ENCODE measurements at regions not wholly inside any gene's neighbourhood (a gene's known extent, or its start where the extent isn't known, plus 50 kb on each side); places are given as distances from the start of the nearest gene placed in this dataset.

DNA sequence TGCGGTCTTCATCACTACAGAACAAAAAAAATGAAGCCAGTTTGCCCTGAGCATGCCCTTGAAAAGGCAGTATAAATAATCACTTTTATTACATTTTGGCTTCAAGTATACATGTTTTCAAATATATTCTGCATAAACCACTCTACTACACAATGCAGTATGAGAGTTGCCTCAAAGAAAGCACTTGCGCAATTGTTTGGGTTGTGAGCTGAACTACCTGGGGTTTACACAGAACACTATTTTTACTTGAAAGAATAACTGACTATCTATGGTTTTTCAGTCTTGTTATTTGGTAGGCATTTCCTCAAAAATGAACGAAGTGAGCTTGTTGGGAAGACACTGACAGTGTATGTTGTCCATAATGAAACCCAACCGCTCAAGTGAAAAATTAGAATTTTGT, 264.4 kb upstream of the KLF12 start:
- Histone ChIP-seq H3K4me3 (no peak overlapping the region), H3K27me3 (ENCODE audit: control insufficient read depth in 2 of 2, insufficient read depth in 2 of 2, low read length in 2 of 2) (no peaks in the 10 kb centered on the region), H3K9me1 (ENCODE audit: control insufficient read depth, insufficient read depth, low read length) (no peaks in the 10 kb centered on the region), H2AFZ (ENCODE audit: low read depth, low read length) (no peak overlapping the region), H3K9ac (ENCODE audit: insufficient read depth in 1 of 2, low read depth in 2 of 2, low read length in 2 of 2) (no peak overlapping the region), H3K36me3 (ENCODE audit: control insufficient read depth, insufficient read depth, low read length) (no peaks in the 10 kb centered on the region), H3K9me3 (replicated peaks; ENCODE audit: control insufficient read depth, insufficient read depth, low read depth, low read length) (no peaks in the 10 kb centered on the region), H3K79me2 (ENCODE audit: control insufficient read depth, insufficient read depth, low read length) (no peaks in the 10 kb centered on the region), H4K20me1 (replicated peaks; ENCODE audit: control insufficient read depth, insufficient read depth, low read length) (no peaks in the 10 kb centered on the region), H3K4me1 (replicated peaks in 1 of 2; ENCODE audit: control insufficient read depth in 2 of 2, insufficient read depth in 2 of 2, low read length in 2 of 2) (no peaks in the 10 kb centered on the region), H3K27ac (ENCODE audit: extremely low read depth, low read depth, low read length) (no peak overlapping the region), H3K4me2 (ENCODE audit: insufficient read depth, low read length) (no peak overlapping the region)
- DNase-seq (ENCODE audit: extremely low read depth in 1 of 4, low spot score in 3 of 4), result no peak
- FAIRE-seq, result no peak
- ChIA-PET CTCF (ENCODE audit: low intra/inter-chr PET ratio) (no interaction called here), POLR2A (no interaction called here)
- no peak for ATAC-seq
- no peak for TF ChIP-seq FOXM1 (IDR thresholded peaks at IDR 0.05; ENCODE audit: low read depth)
- no peak for TF ChIP-seq FOXM1 (CRISPR knock-in tag; IDR thresholded peaks at IDR 0.05; ENCODE audit: low read depth)
- no peak for TF ChIP-seq ZNF316 (IDR thresholded peaks at IDR 0.05)
- TF ChIP-seq, protein P1, sequence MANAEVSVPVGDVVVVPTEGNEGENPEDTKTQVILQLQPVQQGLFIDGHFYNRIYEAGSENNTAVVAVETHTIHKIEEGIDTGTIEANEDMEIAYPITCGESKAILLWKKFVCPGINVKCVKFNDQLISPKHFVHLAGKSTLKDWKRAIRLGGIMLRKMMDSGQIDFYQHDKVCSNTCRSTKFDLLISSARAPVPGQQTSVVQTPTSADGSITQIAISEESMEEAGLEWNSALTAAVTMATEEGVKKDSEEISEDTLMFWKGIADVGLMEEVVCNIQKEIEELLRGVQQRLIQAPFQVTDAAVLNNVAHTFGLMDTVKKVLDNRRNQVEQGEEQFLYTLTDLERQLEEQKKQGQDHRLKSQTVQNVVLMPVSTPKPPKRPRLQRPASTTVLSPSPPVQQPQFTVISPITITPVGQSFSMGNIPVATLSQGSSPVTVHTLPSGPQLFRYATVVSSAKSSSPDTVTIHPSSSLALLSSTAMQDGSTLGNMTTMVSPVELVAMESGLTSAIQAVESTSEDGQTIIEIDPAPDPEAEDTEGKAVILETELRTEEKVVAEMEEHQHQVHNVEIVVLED (CRISPR knock-in tag; IDR thresholded peaks at IDR 0.05), result no peak
- no peak for TF ChIP-seq MEIS2 (IDR thresholded peaks at IDR 0.05; ENCODE audit: partially characterized antibody)
- TF ChIP-seq ZNF140 (CRISPR knock-in tag; IDR thresholded peaks at IDR 0.05), result no peak
- TF ChIP-seq, protein P2, sequence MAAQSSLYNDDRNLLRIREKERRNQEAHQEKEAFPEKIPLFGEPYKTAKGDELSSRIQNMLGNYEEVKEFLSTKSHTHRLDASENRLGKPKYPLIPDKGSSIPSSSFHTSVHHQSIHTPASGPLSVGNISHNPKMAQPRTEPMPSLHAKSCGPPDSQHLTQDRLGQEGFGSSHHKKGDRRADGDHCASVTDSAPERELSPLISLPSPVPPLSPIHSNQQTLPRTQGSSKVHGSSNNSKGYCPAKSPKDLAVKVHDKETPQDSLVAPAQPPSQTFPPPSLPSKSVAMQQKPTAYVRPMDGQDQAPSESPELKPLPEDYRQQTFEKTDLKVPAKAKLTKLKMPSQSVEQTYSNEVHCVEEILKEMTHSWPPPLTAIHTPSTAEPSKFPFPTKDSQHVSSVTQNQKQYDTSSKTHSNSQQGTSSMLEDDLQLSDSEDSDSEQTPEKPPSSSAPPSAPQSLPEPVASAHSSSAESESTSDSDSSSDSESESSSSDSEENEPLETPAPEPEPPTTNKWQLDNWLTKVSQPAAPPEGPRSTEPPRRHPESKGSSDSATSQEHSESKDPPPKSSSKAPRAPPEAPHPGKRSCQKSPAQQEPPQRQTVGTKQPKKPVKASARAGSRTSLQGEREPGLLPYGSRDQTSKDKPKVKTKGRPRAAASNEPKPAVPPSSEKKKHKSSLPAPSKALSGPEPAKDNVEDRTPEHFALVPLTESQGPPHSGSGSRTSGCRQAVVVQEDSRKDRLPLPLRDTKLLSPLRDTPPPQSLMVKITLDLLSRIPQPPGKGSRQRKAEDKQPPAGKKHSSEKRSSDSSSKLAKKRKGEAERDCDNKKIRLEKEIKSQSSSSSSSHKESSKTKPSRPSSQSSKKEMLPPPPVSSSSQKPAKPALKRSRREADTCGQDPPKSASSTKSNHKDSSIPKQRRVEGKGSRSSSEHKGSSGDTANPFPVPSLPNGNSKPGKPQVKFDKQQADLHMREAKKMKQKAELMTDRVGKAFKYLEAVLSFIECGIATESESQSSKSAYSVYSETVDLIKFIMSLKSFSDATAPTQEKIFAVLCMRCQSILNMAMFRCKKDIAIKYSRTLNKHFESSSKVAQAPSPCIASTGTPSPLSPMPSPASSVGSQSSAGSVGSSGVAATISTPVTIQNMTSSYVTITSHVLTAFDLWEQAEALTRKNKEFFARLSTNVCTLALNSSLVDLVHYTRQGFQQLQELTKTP (IDR thresholded peaks at IDR 0.05; ENCODE audit: low read depth in 1 of 2, partially characterized antibody in 2 of 2), result no peak
- TF ChIP-seq, protein P3, sequence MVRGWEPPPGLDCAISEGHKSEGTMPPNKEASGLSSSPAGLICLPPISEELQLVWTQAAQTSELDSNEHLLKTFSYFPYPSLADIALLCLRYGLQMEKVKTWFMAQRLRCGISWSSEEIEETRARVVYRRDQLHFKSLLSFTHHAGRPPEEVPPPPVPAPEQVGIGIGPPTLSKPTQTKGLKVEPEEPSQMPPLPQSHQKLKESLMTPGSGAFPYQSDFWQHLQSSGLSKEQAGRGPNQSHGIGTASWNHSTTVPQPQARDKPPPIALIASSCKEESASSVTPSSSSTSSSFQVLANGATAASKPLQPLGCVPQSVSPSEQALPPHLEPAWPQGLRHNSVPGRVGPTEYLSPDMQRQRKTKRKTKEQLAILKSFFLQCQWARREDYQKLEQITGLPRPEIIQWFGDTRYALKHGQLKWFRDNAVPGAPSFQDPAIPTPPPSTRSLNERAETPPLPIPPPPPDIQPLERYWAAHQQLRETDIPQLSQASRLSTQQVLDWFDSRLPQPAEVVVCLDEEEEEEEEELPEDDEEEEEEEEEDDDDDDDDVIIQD (CRISPR knock-in tag; IDR thresholded peaks at IDR 0.05), result no peak
- TF ChIP-seq NUFIP1 (IDR thresholded peaks at IDR 0.05; ENCODE audit: partially characterized antibody), result no peak
- BruUV-seq (replicated peaks), result no TSS peak
- intact Hi-C loops (cut with micrococcal nuclease) (no loop called here), in situ Hi-C loops (cut with MboI) (no loop called here)
- WGBS (ENCODE audit: insufficient coverage, low coverage, missing lambda C conversion rate), result 0% methylated on average over 3 of the region's 4 CpGs

Measured in K562 (cell line).